ENCODE measurements at regions not wholly inside any gene's neighbourhood (a gene's known extent, or its start where the extent isn't known, plus 50 kb on each side); places are given as distances from the start of the nearest gene placed in this dataset.

- TF ChIP-seq MAX (CRISPR knock-in tag; IDR thresholded peaks at IDR 0.05) (no peak), CTCF (IDR thresholded peaks at IDR 0.05) (no peak), JUN (CRISPR knock-in tag; IDR thresholded peaks at IDR 0.05) (no peak), TEAD1 (CRISPR knock-in tag; IDR thresholded peaks at IDR 0.05) (no peak), ATF1 (CRISPR knock-in tag; IDR thresholded peaks at IDR 0.05) (no peak), ZNF317 (CRISPR knock-in tag; IDR thresholded peaks at IDR 0.05; ENCODE audit: borderline replicate concordance, low read depth) (no peak), E2F1 (CRISPR knock-in tag; IDR thresholded peaks at IDR 0.05) (no peak), USF1 (CRISPR knock-in tag; IDR thresholded peaks at IDR 0.05) (no peak), SMAD3 (CRISPR knock-in tag; IDR thresholded peaks at IDR 0.05; ENCODE audit: borderline replicate concordance) (no peak), ZSCAN18 (CRISPR knock-in tag; IDR thresholded peaks at IDR 0.05) (no peak), ZNF219 (CRISPR knock-in tag; IDR thresholded peaks at IDR 0.05; ENCODE audit: borderline replicate concordance) (no peak)
- TF ChIP-seq, protein P1, sequence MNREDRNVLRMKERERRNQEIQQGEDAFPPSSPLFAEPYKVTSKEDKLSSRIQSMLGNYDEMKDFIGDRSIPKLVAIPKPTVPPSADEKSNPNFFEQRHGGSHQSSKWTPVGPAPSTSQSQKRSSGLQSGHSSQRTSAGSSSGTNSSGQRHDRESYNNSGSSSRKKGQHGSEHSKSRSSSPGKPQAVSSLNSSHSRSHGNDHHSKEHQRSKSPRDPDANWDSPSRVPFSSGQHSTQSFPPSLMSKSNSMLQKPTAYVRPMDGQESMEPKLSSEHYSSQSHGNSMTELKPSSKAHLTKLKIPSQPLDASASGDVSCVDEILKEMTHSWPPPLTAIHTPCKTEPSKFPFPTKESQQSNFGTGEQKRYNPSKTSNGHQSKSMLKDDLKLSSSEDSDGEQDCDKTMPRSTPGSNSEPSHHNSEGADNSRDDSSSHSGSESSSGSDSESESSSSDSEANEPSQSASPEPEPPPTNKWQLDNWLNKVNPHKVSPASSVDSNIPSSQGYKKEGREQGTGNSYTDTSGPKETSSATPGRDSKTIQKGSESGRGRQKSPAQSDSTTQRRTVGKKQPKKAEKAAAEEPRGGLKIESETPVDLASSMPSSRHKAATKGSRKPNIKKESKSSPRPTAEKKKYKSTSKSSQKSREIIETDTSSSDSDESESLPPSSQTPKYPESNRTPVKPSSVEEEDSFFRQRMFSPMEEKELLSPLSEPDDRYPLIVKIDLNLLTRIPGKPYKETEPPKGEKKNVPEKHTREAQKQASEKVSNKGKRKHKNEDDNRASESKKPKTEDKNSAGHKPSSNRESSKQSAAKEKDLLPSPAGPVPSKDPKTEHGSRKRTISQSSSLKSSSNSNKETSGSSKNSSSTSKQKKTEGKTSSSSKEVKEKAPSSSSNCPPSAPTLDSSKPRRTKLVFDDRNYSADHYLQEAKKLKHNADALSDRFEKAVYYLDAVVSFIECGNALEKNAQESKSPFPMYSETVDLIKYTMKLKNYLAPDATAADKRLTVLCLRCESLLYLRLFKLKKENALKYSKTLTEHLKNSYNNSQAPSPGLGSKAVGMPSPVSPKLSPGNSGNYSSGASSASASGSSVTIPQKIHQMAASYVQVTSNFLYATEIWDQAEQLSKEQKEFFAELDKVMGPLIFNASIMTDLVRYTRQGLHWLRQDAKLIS (CRISPR knock-in tag; IDR thresholded peaks at IDR 0.05; ENCODE audit: borderline replicate concordance), result no peak
- TF ChIP-seq, protein P2, sequence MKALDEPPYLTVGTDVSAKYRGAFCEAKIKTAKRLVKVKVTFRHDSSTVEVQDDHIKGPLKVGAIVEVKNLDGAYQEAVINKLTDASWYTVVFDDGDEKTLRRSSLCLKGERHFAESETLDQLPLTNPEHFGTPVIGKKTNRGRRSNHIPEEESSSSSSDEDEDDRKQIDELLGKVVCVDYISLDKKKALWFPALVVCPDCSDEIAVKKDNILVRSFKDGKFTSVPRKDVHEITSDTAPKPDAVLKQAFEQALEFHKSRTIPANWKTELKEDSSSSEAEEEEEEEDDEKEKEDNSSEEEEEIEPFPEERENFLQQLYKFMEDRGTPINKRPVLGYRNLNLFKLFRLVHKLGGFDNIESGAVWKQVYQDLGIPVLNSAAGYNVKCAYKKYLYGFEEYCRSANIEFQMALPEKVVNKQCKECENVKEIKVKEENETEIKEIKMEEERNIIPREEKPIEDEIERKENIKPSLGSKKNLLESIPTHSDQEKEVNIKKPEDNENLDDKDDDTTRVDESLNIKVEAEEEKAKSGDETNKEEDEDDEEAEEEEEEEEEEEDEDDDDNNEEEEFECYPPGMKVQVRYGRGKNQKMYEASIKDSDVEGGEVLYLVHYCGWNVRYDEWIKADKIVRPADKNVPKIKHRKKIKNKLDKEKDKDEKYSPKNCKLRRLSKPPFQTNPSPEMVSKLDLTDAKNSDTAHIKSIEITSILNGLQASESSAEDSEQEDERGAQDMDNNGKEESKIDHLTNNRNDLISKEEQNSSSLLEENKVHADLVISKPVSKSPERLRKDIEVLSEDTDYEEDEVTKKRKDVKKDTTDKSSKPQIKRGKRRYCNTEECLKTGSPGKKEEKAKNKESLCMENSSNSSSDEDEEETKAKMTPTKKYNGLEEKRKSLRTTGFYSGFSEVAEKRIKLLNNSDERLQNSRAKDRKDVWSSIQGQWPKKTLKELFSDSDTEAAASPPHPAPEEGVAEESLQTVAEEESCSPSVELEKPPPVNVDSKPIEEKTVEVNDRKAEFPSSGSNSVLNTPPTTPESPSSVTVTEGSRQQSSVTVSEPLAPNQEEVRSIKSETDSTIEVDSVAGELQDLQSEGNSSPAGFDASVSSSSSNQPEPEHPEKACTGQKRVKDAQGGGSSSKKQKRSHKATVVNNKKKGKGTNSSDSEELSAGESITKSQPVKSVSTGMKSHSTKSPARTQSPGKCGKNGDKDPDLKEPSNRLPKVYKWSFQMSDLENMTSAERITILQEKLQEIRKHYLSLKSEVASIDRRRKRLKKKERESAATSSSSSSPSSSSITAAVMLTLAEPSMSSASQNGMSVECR (CRISPR knock-in tag; IDR thresholded peaks at IDR 0.05; ENCODE audit: borderline replicate concordance), result no peak
- TF ChIP-seq, protein P3, sequence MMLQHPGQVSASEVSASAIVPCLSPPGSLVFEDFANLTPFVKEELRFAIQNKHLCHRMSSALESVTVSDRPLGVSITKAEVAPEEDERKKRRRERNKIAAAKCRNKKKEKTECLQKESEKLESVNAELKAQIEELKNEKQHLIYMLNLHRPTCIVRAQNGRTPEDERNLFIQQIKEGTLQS (CRISPR knock-in tag; conservative IDR thresholded peaks at IDR 0.05), result no peak
These were observed 70.4 kb upstream of the ST6GAL2 start for GRCh38 chr2:106956416-106956815.
